NCI-H510A (cell line): ENCODE measurements at regions not wholly inside any gene's neighbourhood (a gene's known extent, or its start where the extent isn't known, plus 50 kb on each side); places are given as distances from the start of the nearest gene placed in this dataset.
"Not testable (repeated sequence)": the region's sequence is repeated elsewhere in the genome, so short reads cannot be mapped to it uniquely, and the experiment has no call there.

Source experiments
- DNase-seq: peaks from one replicate; lab custom pipeline; 2025; lab: John Stamatoyannopoulos, UW

DNA sequence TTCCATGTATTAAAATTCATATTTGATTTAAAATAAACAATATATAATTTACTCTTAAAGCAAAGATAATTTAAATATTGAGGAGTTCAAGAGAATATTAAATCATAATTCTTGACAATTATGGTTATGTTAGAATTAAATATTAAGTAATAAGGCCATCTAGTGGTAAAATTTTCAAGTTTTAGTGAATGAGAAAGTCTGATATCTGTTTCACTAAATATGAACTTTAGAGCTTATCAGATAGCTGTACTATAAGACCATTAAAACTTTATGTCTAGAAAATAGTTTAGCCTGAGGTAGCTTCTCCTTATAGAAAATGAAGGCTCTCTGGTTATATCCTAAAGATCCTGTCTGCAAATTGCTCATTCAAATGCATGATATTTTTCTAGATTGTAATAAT lies 152.1 kb upstream of the PRSS12 start:
- not testable (repeated sequence) for DNase-seq

DNA sequence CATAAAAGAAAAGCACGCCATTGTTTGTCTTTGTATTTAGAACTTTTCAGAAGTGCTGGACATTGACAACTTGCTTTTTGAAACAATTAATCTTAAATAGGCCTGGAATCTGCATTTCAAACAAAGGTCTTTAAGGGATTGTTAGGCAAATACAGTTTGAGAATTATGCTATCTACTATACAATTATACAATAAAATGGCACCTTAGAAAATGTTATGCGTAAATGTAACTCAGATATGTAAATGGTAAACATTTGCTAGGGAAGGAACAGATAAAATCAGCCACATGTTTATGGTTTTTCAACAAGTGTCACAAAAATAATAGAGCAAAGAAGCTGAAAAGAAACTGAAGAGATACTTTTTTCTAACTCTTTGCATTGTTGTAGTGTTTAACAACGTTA lies 152.7 kb upstream of the PRSS12 start:
- DNase-seq = not testable (repeated sequence)

DNA sequence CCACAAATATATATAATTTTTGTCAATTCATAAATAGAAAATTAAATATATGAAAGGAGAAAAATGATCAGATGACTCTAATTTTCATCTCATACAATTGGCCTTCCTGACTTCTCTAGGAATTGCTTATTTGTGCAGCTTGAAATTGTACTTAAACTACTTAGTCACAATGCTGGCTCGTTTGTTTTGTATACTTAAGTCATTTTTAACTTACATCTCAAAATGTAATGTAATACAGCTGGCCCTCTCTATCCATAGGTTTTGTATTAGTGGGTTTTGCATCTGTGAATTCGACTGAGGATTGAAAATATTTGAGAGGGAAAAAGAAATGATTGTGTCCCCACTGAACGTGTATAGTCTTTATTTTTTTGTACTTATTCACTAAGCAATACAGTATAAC lies 160.1 kb upstream of the PRSS12 start:
- DNase-seq = not testable (repeated sequence)

DNA sequence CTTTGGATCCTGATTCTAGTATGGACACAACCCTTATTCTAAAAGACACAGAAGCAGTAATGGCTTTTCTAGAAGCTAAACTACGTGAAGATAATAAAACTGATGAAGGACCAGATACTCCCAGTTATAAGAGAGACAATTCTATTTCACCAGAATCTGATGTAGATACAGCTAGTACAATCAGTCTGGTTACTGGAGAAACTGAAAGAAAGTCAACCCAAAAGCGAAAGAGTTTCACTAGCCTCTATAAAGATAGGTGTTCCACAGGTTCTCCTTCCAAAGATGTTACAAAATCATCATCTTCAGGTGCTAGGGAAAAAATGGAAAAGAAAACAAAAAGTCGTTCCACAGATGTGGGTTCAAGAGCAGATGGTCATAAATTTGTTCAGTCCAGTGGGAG lies 161.5 kb upstream of the PRSS12 start:
- DNase-seq = not testable (repeated sequence)

DNA sequence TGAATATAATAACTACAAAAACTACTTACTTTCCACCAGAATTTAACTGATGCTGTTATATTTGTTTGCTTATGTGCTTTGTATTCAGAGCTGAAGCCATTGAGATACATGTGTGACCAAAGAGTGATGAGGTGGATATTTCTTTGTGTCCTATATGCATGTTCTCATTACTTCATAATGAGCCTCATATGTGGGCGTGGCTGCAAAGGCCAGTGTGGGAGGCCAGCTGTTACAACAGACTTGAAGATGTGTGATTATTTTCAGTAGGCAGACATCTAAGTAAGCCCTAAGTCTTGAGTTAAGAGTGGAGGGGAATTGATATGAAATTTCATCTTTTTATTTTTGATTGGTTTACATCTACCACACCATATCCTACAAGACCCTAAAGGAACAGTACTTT lies 163.3 kb upstream of the PRSS12 start:
- DNase-seq = not testable (repeated sequence)

DNA sequence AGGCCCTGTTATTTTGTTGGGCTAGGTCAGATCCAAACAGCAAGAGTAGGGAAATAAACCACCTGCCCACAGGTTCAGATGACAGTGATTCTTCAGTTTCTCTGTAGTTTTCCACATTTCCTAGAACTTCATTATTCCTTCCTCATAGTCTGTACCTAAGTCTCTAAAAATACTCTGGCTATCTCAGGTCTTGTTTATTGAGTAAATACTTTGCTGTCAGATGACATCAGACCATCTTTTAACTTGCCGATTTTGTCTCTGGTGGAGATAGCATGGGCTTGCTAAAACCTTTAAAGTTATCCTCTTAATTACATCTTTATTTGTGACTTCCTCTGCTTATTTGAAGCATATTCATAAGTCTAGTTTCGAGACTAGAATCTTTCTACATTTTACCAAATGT lies 155.1 kb upstream of the METTL14 start:
- DNase-seq = not testable (repeated sequence)

GRCh38 chr4:118531947-118532346 lies 153.2 kb upstream of the METTL14 start:
- not testable (repeated sequence) for DNase-seq

GRCh38 chr4:118535788-118536187 lies 149.4 kb upstream of the METTL14 start:
- DNase-seq = not testable (repeated sequence)

GRCh38 chr4:118539412-118540077 lies 145.6 kb upstream of the METTL14 start:
- not testable (repeated sequence) for DNase-seq

GRCh38 chr4:118556576-118556975 lies 128.6 kb upstream of the METTL14 start:
- DNase-seq = not testable (repeated sequence)

- DNase-seq = no peak
Observed at GRCh38 chr4:118557298-118557851, 127.8 kb upstream of the METTL14 start.

- DNase-seq = not testable (repeated sequence)
Observed at GRCh38 chr4:118558188-118558587, 127.0 kb upstream of the METTL14 start.

DNA sequence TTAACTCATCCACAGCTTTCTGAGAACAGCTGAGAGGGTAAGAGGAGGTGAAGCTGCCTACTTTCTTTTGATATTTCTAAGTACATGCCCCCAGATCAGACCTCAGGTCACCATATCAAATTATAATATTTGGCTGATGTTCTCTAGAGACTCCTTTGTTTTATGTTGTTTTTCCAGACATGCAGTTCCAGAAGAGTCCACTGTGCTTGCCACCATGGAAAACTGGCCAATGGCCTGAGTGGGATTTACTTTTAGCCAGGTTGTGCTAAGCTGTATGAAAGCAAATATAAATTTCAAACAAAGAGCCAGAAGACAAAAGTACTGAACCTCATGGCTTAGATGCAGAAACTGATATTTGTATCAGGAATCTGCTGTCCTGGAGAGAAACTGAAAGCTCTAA lies 123.6 kb upstream of the METTL14 start:
- not testable (repeated sequence) for DNase-seq

- not testable (repeated sequence) for DNase-seq
Observed at GRCh38 chr4:118566003-118566513, 119.1 kb upstream of the METTL14 start.

- DNase-seq = not testable (repeated sequence)
Observed at GRCh38 chr4:118572991-118573390, 112.2 kb upstream of the METTL14 start.

GRCh38 chr4:118574251-118574913 lies 110.8 kb upstream of the METTL14 start:
- DNase-seq = not testable (repeated sequence)

DNA sequence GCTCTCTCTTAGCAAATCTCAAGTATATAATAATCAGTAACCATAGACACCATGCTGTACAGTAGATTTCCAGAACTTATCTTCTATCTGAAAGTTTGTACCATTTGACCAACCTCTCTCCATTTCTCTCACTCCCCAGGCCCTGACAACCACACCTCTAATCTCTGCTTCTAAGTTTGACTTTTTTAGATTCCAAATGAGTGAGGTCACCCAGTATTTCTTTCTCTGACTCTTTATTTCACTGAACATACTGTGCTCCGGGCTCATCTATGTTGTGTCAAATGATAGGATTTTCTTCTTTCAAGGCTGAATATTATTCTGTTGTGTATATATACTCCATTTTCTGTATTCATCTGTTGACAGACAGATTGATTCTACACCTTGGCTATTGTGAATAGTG lies 110.1 kb upstream of the METTL14 start:
- not testable (repeated sequence) for DNase-seq

DNA sequence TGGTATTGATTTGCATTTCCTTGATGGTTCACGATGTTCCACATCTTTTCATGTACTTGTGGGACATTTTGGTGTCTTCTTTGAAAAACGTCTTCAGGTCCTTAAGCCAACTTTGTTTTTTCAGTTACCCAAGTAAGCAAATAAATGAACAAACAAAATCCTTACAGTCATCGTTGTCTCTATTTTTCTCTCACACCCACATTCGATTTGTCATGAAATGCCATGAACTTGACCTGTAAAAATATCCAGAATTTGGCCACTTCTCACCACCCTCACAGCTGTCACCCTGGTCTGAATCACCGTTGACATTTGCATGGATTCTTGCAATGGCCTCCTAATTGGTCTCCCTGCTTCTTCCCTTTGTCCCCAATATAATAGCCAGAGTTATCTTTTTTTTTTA lies 109.5 kb upstream of the METTL14 start:
- not testable (repeated sequence) for DNase-seq

- DNase-seq = not testable (repeated sequence)
Observed at GRCh38 chr4:118576709-118577219, 108.4 kb upstream of the METTL14 start.

DNA sequence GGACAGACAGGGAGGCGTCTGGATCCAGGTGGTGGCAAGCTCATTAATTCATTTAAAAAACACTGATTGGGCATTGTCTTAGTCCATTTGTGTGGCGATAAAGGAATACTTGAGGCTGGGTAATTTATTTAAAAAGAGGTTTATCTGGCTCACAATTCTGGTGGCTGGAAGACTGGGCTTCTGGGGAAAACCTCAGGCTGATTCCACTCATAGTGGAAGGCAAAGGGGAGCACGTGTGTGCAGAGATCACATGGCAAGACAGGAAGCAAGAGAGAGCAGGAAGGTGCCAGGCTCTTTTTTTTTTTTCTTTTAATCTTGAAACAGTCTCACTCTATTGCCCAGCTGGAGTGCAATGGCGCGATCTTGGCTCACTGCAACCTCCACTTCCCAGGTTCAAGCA lies 100.2 kb upstream of the METTL14 start:
- no peak for DNase-seq

- DNase-seq = no peak
Observed at GRCh38 chr4:118586357-118586790, 98.8 kb upstream of the METTL14 start.

DNA sequence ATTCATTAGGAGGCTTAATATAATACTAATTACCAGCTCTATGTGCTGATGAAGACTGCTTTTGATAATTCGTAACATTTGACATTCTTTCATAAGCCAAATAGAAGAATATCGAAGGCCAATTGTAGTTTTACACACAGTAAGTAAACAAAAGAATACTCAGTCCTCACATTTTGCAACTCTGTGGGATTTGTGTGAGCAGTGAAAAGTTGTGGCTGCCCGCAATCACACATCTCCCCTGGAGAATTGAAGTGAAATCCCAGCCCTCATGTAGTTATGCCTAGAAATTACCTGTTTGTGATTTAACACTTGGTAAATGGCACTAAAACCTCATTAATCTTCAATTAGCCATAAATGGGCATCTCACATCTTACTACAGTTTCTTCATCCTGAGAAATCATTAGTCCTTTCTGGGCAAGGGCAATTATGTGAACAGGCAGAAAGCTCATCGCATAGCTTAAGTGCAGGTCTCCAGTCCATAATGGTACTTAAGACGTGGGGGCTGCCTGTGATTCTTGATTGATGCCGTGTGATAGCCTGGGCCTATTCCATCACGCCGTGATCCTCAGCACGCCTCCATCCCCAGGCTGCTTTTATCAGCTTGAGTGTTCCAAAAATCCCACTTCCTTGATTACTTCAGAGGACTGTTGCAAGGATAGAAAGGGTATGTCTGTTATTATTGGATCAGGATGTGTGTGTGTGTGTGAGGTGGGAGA lies 97.9 kb upstream of the METTL14 start:
- DNase-seq = no peak
